SU-DHL-6 (cell line): ENCODE measurements at regions not wholly inside any gene's neighbourhood (a gene's known extent, or its start where the extent isn't known, plus 50 kb on each side); places are given as distances from the start of the nearest gene placed in this dataset.

Experiments used
- CTCF ChIP-seq: fragments of 200-600 bp; sonication (generic); IDR thresholded peaks from one replicate; pipeline ENCODE4 v1.5.1; 2017; ENCODE audit warnings: antibody characterized with exemption, mild to moderate bottlenecking, low read length, moderate library complexity; ENCODE audit not compliant: insufficient read depth, poor library complexity, severe bottlenecking
- EZH2phosphoT487 ChIP-seq: fragments of 200-600 bp; sonication (generic), shearing (Covaris generic); conservative IDR thresholded peaks from 2 replicates; pipeline ENCODE4 v1.6.1; 2018; ENCODE audit warnings: mild to moderate bottlenecking, antibody characterized with exemption, low read length, moderate library complexity, mixed read lengths

- TF ChIP-seq CTCF (no peak), EZH2phosphoT487 (no peak)
These were observed 113.0 kb downstream of the CXXC4 start for GRCh38 chr4:104381729-104382128.
